Ovary (tissue), 3 donors: ENCODE measurements at regions not wholly inside any gene's neighbourhood (a gene's known extent, or its start where the extent isn't known, plus 50 kb on each side); places are given as distances from the start of the nearest gene placed in this dataset.

ENCODE experiments used
- CTCF ChIP-seq, 3 donors: fragments of 450-650 bp in 2 of 3; fragments of 200-600 bp in 1 of 3; IDR thresholded peaks; one replicate each; pipeline versions ENCODE4 v1.5.1 to v1.8.0; 2016 to 2022; ENCODE audit warnings: antibody characterized with exemption in 3 of 3, mild to moderate bottlenecking in 1 of 3
- EP300 ChIP-seq: sonication (generic); formaldehyde crosslinking; IDR thresholded peaks from one replicate; pipeline ENCODE4 v1.6.1; 2017; ENCODE audit warnings: antibody characterized with exemption
- POLR2A ChIP-seq: fragments of 450-650 bp; IDR thresholded peaks from one replicate; pipeline ENCODE4 v1.6.1; 2017; ENCODE audit warnings: antibody characterized with exemption, mild to moderate bottlenecking, moderate library complexity
- donor health status: DM: no; HTN: no; CAD: no.

GRCh38 chr7:46191776-46192175 lies 270.7 kb upstream of the IGFBP3 start:
- TF ChIP-seq CTCF (IDR thresholded peaks at IDR 0.05) (no peak), POLR2A (no peak), EP300 (no peak)
